GM18499 (cell line): ENCODE measurements at regions not wholly inside any gene's neighbourhood (a gene's known extent, or its start where the extent isn't known, plus 50 kb on each side); places are given as distances from the start of the nearest gene placed in this dataset.
"Not testable (repeated sequence)": the region's sequence is repeated elsewhere in the genome, so short reads cannot be mapped to it uniquely, and the experiment has no call there.

Experiments
- ATAC-seq: cut with Tn5 transposase; IDR thresholded peaks from one replicate; pipeline ENCODE4 v1.9.1; 2021; ENCODE audit warnings: moderate number of reproducible peaks; ENCODE audit not compliant: insufficient read depth, unreplicated experiment

- no peak for ATAC-seq
These were observed 652.1 kb downstream of the GABRG2 start for GRCh38 chr5:162719720-162720119.

GRCh38 chr5:162721125-162721524, 653.6 kb downstream of the GABRG2 start:
- ATAC-seq: no peak

- ATAC-seq: no peak
These were observed 684.8 kb upstream of the CCNG1 start for GRCh38 chr5:162752612-162753011.

GRCh38 chr5:162762119-162762518, 675.3 kb upstream of the CCNG1 start:
- ATAC-seq: no peak

- no peak for ATAC-seq
These were observed 668.4 kb upstream of the CCNG1 start for GRCh38 chr5:162769019-162769418.

- no peak for ATAC-seq
These were observed 651.7 kb upstream of the CCNG1 start for GRCh38 chr5:162785673-162786072.

- no peak for ATAC-seq
These were observed 651.2 kb upstream of the CCNG1 start for GRCh38 chr5:162786234-162786633.

- no peak for ATAC-seq
These were observed 640.9 kb upstream of the CCNG1 start for GRCh38 chr5:162796507-162796906.

GRCh38 chr5:162800301-162800700, 637.1 kb upstream of the CCNG1 start:
- ATAC-seq: no peak

- no peak for ATAC-seq
These were observed 636.2 kb upstream of the CCNG1 start for GRCh38 chr5:162801235-162801634.

GRCh38 chr5:162806195-162806594, 631.2 kb upstream of the CCNG1 start:
- no peak for ATAC-seq

GRCh38 chr5:162811071-162811470, 626.3 kb upstream of the CCNG1 start:
- ATAC-seq: no peak

GRCh38 chr5:162816816-162817215, 620.6 kb upstream of the CCNG1 start:
- no peak for ATAC-seq

- no peak for ATAC-seq
These were observed 620.0 kb upstream of the CCNG1 start for GRCh38 chr5:162817364-162817763.

GRCh38 chr5:162821664-162822063, 615.7 kb upstream of the CCNG1 start:
- ATAC-seq: not testable (repeated sequence)

- no peak for ATAC-seq
These were observed 613.0 kb upstream of the CCNG1 start for GRCh38 chr5:162824360-162824759.

- no peak for ATAC-seq
These were observed 600.2 kb upstream of the CCNG1 start for GRCh38 chr5:162837155-162837554.

- no peak for ATAC-seq
These were observed 594.7 kb upstream of the CCNG1 start for GRCh38 chr5:162842727-162843126.

GRCh38 chr5:162852134-162852533, 585.3 kb upstream of the CCNG1 start:
- no peak for ATAC-seq

- no peak for ATAC-seq
These were observed 578.6 kb upstream of the CCNG1 start for GRCh38 chr5:162858770-162859169.

- ATAC-seq: no peak
These were observed 566.4 kb upstream of the CCNG1 start for GRCh38 chr5:162870966-162871365.

- ATAC-seq: no peak
These were observed 554.8 kb upstream of the CCNG1 start for GRCh38 chr5:162882629-162883028.

GRCh38 chr5:162886717-162887116, 550.7 kb upstream of the CCNG1 start:
- ATAC-seq: no peak
